Tibial nerve (tissue), 3 donors: ENCODE measurements at regions not wholly inside any gene's neighbourhood (a gene's known extent, or its start where the extent isn't known, plus 50 kb on each side); places are given as distances from the start of the nearest gene placed in this dataset.

Source experiments
- POLR2A ChIP-seq, 2 donors: fragments of 450-650 bp; IDR thresholded peaks; one replicate each; pipeline ENCODE4 v1.6.1; 2017; ENCODE audit warnings: antibody characterized with exemption in 2 of 2, mild to moderate bottlenecking in 2 of 2, moderate library complexity in 2 of 2
- TF ChIP-seq, protein P1 (sequence below), 5 experiments: fragments of 200-600 bp in 3 of 5; fragments of 450-650 bp in 2 of 5; sonication (generic) in 3 of 5; IDR thresholded peaks; one replicate each; pipeline ENCODE4 v1.5.1; 2016 to 2019; ENCODE audit warnings: antibody characterized with exemption in 5 of 5, mild to moderate bottlenecking in 3 of 5, moderate library complexity in 2 of 5

DNA sequence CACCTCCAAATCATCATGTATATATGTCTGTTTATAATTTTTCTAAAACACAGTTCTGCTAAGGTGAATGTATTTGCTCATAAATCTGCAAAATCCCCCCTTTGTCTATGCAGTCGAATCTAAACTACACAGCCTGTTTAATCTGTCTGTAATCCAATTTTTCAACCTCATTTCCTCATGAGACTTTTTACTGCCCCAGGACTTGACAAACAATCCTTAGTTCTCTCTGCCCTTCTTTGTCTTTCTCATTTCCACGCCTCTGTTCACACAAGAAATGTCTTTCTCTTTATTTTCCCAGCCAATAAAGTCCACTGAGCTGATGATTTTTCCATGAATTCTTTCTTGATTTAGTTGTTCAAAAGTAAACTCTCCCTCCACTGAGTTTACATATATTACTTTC is 1154.3 kb downstream of the FAM181B start:
- TF ChIP-seq, protein P1, sequence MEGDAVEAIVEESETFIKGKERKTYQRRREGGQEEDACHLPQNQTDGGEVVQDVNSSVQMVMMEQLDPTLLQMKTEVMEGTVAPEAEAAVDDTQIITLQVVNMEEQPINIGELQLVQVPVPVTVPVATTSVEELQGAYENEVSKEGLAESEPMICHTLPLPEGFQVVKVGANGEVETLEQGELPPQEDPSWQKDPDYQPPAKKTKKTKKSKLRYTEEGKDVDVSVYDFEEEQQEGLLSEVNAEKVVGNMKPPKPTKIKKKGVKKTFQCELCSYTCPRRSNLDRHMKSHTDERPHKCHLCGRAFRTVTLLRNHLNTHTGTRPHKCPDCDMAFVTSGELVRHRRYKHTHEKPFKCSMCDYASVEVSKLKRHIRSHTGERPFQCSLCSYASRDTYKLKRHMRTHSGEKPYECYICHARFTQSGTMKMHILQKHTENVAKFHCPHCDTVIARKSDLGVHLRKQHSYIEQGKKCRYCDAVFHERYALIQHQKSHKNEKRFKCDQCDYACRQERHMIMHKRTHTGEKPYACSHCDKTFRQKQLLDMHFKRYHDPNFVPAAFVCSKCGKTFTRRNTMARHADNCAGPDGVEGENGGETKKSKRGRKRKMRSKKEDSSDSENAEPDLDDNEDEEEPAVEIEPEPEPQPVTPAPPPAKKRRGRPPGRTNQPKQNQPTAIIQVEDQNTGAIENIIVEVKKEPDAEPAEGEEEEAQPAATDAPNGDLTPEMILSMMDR (IDR thresholded peaks at IDR 0.05): no peak
- TF ChIP-seq POLR2A (IDR thresholded peaks at IDR 0.05): no peak
